Stomach (tissue), 8 donors: ENCODE measurements at regions not wholly inside any gene's neighbourhood (a gene's known extent, or its start where the extent isn't known, plus 50 kb on each side); places are given as distances from the start of the nearest gene placed in this dataset.

Experiments used
- DNase-seq, 2 donors: peaks; one replicate each; pipeline versions ENCODE4 v3.0.0 to v3.0.0-alpha.2; 2013 to 2019
- H3K27ac ChIP-seq, 5 donors: fragments of 200-600 bp in 4 of 5; sonication (generic) in 4 of 5; one replicate each; pipeline ENCODE4 v1.5.1; 2013 to 2019; ENCODE audit warnings: mild to moderate bottlenecking in 1 of 5, moderate library complexity in 1 of 5
- H3K27me3 ChIP-seq, 3 donors: fragments of 200-600 bp; sonication (generic); one replicate each; pipeline ENCODE4 v1.5.1; 2017 to 2019; ENCODE audit warnings: mixed run types in 1 of 3
- H3K36me3 ChIP-seq, 4 donors: fragments of 200-600 bp; sonication (generic); 1 replicate in 3 of 4; 2 replicates in 1 of 4; pipeline ENCODE4 v1.5.1; 2016 to 2019
- H3K4me1 ChIP-seq, 4 donors: fragments of 200-600 bp; sonication (generic); one replicate each; pipeline ENCODE4 v1.5.1; 2016 to 2019
- H3K4me3 ChIP-seq, 4 donors: fragments of 200-600 bp; sonication (generic) in 3 of 4; one replicate each; pipeline ENCODE4 v1.5.1; 2016 to 2019; ENCODE audit warnings: mild to moderate bottlenecking in 1 of 4
- H3K9me3 ChIP-seq, 4 donors: fragments of 200-600 bp; sonication (generic); one replicate each; pipeline ENCODE4 v1.5.1; 2016 to 2019
- EP300 ChIP-seq: sonication (generic); formaldehyde crosslinking; IDR thresholded peaks from one replicate; pipeline ENCODE4 v1.6.1; 2017; ENCODE audit warnings: antibody characterized with exemption
- POLR2A ChIP-seq, 4 donors: fragments of 450-650 bp; IDR thresholded peaks; one replicate each; pipeline ENCODE4 v1.6.1; 2016; ENCODE audit warnings: antibody characterized with exemption in 4 of 4, control low read depth in 2 of 4, mild to moderate bottlenecking in 1 of 4, moderate library complexity in 1 of 4
- POLR2AphosphoS5 ChIP-seq, 3 donors: sonication (generic); formaldehyde crosslinking; IDR thresholded peaks; one replicate each; pipeline ENCODE4 v1.6.1; 2016; ENCODE audit warnings: antibody characterized with exemption in 3 of 3
- WGBS, 5 donors: extraction: QIAGEN DNeasy Blood & Tissue Kit in 3 of 5; methylation state at CpG; one replicate each; pipeline versions ENCODE4 v1.1.5 to v1.1.7; 2013 to 2018; 5-methylcytosine and 5-hydroxymethylcytosine counted together
- intact Hi-C: fragments of 100-400 bp; cut with DNase I; formaldehyde crosslinking; loops from one replicate; pipeline ENCODE4 v1.15.1; 2023; ENCODE audit warnings: low total_unique reads
- TF ChIP-seq, protein P1 (sequence below), 7 experiments: fragments of 450-650 bp in 4 of 7; fragments of 200-600 bp in 3 of 7; sonication (generic) in 3 of 7; IDR thresholded peaks; one replicate each; pipeline ENCODE4 v1.5.1; 2016 to 2019; ENCODE audit warnings: antibody characterized with exemption in 7 of 7, control low read depth in 2 of 7, mild to moderate bottlenecking in 1 of 7
- donor health status: healthy with polysubstance abuse.
- donor health status: Bipolar disorder and iron deficiency.
- donor health status: healthy.

DNA sequence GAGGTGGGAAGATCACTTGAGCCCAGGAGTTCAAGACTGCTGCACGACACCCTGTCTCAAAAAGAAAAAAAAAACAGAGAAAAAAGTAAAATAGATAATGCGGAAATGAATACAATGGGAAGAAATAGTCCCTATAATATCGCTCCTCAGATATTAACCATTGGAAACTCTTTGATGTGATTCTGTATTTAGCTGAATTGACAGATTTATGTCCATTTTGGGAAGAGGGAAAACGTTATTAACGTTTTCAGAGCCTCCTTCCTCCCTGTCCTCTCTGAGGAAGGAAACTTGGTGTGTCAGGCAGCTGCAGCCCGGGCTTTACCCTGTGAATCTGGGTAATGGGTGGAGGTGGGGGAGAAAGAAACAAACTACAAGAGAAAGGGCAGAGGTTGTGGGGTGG is 61.6 kb upstream of the ECE1 start:
- H3K36me3 ChIP-seq: no peaks in the 10 kb centered on the region

DNA sequence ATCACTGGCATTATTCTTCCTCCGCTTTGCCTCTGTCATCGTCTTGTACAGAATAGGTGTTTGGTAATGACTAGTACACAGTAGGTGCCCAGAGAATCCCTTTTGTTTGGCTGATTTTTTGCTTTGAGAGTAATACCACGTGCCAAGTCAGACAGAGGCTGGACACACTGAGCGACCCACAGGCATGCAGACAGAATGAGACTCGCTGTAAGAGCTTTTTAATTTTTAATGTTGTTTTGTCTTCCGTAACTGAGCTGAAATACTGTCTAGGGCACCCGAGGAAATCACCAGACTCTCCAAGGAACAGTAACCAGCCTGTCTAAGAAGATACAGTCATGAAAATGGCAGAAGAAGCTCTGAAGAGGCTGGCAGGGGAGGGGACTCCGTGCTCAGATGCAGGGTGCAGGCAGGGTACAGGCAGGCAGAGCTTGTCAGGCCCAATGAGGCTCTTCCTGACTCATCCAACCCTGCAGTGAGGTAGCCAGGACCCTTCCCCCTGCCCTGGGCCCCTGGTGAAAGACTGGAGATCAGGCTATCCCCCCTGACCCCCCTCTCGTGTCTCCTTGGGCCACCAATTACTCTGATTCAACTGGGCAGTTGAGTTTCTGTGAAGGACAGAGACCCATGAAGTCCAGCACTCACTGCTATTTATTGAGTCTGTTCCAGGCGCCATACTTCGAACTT is 60.1 kb upstream of the ECE1 start:
- Histone ChIP-seq H3K4me1 (peaks cover 9 to 23% (median 16%) of the 10 kb centered on the region in 4 donors), H3K9me3 (no peaks in the 10 kb centered on the region), H3K4me3 (no peak overlapping the region), H3K27me3 (no peaks in the 10 kb centered on the region), H3K27ac (no peak overlapping the region), H3K36me3 (no peaks in the 10 kb centered on the region)
- DNase-seq: no peak
- intact Hi-C loops: no loop called here
- TF ChIP-seq POLR2AphosphoS5 (IDR thresholded peaks at IDR 0.05): no peak
- TF ChIP-seq EP300: no peak
- TF ChIP-seq, protein P1, sequence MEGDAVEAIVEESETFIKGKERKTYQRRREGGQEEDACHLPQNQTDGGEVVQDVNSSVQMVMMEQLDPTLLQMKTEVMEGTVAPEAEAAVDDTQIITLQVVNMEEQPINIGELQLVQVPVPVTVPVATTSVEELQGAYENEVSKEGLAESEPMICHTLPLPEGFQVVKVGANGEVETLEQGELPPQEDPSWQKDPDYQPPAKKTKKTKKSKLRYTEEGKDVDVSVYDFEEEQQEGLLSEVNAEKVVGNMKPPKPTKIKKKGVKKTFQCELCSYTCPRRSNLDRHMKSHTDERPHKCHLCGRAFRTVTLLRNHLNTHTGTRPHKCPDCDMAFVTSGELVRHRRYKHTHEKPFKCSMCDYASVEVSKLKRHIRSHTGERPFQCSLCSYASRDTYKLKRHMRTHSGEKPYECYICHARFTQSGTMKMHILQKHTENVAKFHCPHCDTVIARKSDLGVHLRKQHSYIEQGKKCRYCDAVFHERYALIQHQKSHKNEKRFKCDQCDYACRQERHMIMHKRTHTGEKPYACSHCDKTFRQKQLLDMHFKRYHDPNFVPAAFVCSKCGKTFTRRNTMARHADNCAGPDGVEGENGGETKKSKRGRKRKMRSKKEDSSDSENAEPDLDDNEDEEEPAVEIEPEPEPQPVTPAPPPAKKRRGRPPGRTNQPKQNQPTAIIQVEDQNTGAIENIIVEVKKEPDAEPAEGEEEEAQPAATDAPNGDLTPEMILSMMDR (IDR thresholded peaks at IDR 0.05): no peak
- 87 to 89% (median 88%) methylated on average over 11 of the region's 11 CpGs for WGBS, 5 donors

More for the DNA sequence above, 61.6 kb upstream of the ECE1 start:
- 64 to 78% (median 74%) methylated on average over 6 of the region's 6 CpGs for WGBS, 5 donors
- H3K27me3 ChIP-seq: no peaks in the 10 kb centered on the region
- H3K4me1 ChIP-seq: peaks cover 0 to 10% (median 4%) of the 10 kb centered on the region in 4 donors
- TF ChIP-seq EP300 (no peak), POLR2AphosphoS5 (IDR thresholded peaks at IDR 0.05) (no peak), POLR2A (IDR thresholded peaks at IDR 0.05) (no peak)
- TF ChIP-seq, protein P1 (IDR thresholded peaks at IDR 0.05): no peak
- intact Hi-C loops: no loop called here
- H3K9me3 ChIP-seq: no peaks in the 10 kb centered on the region
- H3K27ac ChIP-seq: no peak overlapping the region
- H3K4me3 ChIP-seq: no peak overlapping the region
- DNase-seq: no peak

DNA sequence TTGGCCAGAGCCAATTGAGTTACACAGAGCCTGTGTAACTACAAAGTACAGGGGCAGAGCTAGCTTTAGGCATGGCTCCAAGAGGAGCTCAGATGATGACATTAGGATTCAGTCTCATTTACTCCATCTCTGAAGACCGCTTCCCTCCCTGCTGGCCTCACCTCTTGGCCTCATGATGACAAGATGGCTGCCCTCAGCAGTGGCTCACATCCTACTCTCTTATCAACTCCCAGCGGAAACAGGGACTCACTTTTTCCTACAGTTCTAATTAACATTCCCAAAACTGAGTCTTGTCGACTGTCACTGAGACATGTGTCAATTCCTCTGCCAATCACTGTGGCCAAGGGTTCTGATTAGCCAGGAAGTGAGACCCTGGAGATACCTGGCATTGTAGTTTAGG is 59.4 kb upstream of the ECE1 start:
- Histone ChIP-seq H3K4me1 (peaks cover 9 to 25% (median 17%) of the 10 kb centered on the region in 4 donors), H3K9me3 (no peaks in the 10 kb centered on the region), H3K36me3 (no peaks in the 10 kb centered on the region), H3K27ac (no peak overlapping the region), H3K27me3 (no peaks in the 10 kb centered on the region), H3K4me3 (no peak overlapping the region)
- TF ChIP-seq, protein P1 (IDR thresholded peaks at IDR 0.05): no peak
- no peak for TF ChIP-seq POLR2AphosphoS5 (IDR thresholded peaks at IDR 0.05)
- TF ChIP-seq POLR2A (IDR thresholded peaks at IDR 0.05): no peak
- TF ChIP-seq EP300: no peak
- 81 to 94% (median 90%) methylated on average over 3 of the region's 3 CpGs for WGBS, 5 donors
- no peak for DNase-seq
- intact Hi-C loops: no loop called here

DNA sequence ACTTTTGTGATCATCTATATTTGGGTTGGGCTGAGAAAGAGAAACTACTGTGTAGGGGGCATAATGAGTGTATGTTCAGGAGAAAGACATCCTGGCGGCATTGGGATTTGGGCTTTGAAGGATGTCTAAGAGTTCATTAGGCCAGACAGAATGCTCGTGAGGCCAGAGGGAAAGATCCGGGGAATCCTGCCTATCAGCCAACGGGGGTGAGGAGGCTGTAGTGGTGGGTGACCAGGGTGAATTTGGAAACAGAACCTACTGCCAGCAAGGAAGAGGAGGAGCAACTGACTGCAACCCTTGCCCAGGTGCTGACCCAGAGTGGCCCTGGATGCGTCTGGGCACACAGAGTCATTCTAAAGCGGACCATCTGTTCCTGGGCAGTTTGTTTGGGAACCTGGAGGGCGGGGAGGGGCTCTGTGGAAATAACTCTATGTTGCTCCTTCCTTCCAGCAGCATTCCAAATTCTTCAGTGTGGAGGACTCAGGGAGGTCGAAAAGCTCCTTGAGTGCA is 56.9 kb upstream of the ECE1 start:
- H3K27me3 ChIP-seq: no peaks in the 10 kb centered on the region
- H3K9me3 ChIP-seq: no peaks in the 10 kb centered on the region
- TF ChIP-seq POLR2A (IDR thresholded peaks at IDR 0.05) (no peak), EP300 (no peak), POLR2AphosphoS5 (IDR thresholded peaks at IDR 0.05) (no peak)
- TF ChIP-seq, protein P1 (IDR thresholded peaks at IDR 0.05): no peak
- DNase-seq: no peak
- H3K4me1 ChIP-seq: peaks cover 28 to 51% (median 42%) of the 10 kb centered on the region in 4 donors
- H3K4me3 ChIP-seq: no peak overlapping the region
- WGBS, 5 donors: 67 to 80% (median 78%) methylated on average over 7 to 8 of the region's 8 CpGs
- no peaks in the 10 kb centered on the region for H3K36me3 ChIP-seq
- H3K27ac ChIP-seq: no peak overlapping the region
- intact Hi-C loops: no loop called here
